K562 (cell line): ENCODE measurements at regions not wholly inside any gene's neighbourhood (a gene's known extent, or its start where the extent isn't known, plus 50 kb on each side); places are given as distances from the start of the nearest gene placed in this dataset.

ENCODE experiments used
- ADNP ChIP-seq: fragments of 200-800 bp; sonication (Bioruptor generic); IDR thresholded peaks from 2 replicates; pipeline ENCODE4 v1.6.1; 2016; ENCODE audit warnings: missing genetic modification characterization, missing compliant biosample characterization
- FOXK1 ChIP-seq: sonication (generic); formaldehyde crosslinking; IDR thresholded peaks from 2 replicates; pipeline ENCODE4 v1.8.0; 2022; ENCODE audit warnings: missing genetic modification reagents, mild to moderate bottlenecking, borderline replicate concordance
- GTF2F1 ChIP-seq: IDR thresholded peaks from 2 replicates; pipeline ENCODE4 v1.6.1; 2011; ENCODE audit warnings: low read depth, low read length, improper control_type of control experiment
- HNRNPH1 ChIP-seq: fragments of 200-400 bp; formaldehyde crosslinking; optimal IDR thresholded peaks from 2 replicates; pipeline ENCODE3; 2017; ENCODE audit warnings: low read depth, mild to moderate bottlenecking, low read length, moderate library complexity
- KAT2B ChIP-seq: IDR thresholded peaks from one replicate; pipeline ENCODE4 v1.6.1; 2012; ENCODE audit warnings: low read depth, mild to moderate bottlenecking, control low read depth, inconsistent platforms, low read length, moderate library complexity
- RFX5 ChIP-seq: IDR thresholded peaks from 2 replicates; pipeline ENCODE4 v1.6.1; 2011; ENCODE audit warnings: low read depth, mild to moderate bottlenecking, improper control_type of control experiment, low read length
- RNF2 ChIP-seq: sonication (generic); IDR thresholded peaks from 2 replicates; pipeline ENCODE4 v1.6.1; 2016
- SMAD3 ChIP-seq: fragments of 450-650 bp; formaldehyde crosslinking; conservative IDR thresholded peaks from 2 replicates; pipeline ENCODE4 v1.4.0; 2020; ENCODE audit warnings: mild to moderate bottlenecking
- SPI1 ChIP-seq: IDR thresholded peaks from 2 replicates; pipeline ENCODE4 v1.6.1; 2011; ENCODE audit warnings: low read depth, low read length, control low read depth, borderline replicate concordance
- TRIM28 ChIP-seq: fragments of 450-650 bp; IDR thresholded peaks from 2 replicates; pipeline ENCODE4 v1.6.1; 2017
- ZC3H8 ChIP-seq: fragments of 450-650 bp; IDR thresholded peaks from 2 replicates; pipeline ENCODE4 v1.6.1; 2017
- ZNF583 ChIP-seq: fragments of 250-450 bp; sonication (Bioruptor Pico); IDR thresholded peaks from 2 replicates; pipeline ENCODE4 v1.4.0; 2020
- ZNF707 ChIP-seq: fragments of 250-450 bp; sonication (Bioruptor Pico); conservative IDR thresholded peaks from 2 replicates; pipeline ENCODE4 v1.8.0; 2022; ENCODE audit warnings: inconsistent platforms, mild to moderate bottlenecking, moderate library complexity
- TF ChIP-seq, protein P1 (sequence below), 3 experiments: IDR thresholded peaks in 2 of 3; conservative IDR thresholded peaks in 1 of 3; 2 replicates each; pipeline ENCODE4 v1.5.1; 2011 to 2012; ENCODE audit warnings: low read length in 3 of 3, mild to moderate bottlenecking in 3 of 3, control low read depth in 2 of 3, improper control_type of control experiment in 1 of 3, inconsistent platforms in 1 of 3, low read depth in 1 of 3, mixed read lengths in 1 of 3, moderate library complexity in 1 of 3; ENCODE audit not compliant: insufficient read depth in 2 of 3

DNA sequence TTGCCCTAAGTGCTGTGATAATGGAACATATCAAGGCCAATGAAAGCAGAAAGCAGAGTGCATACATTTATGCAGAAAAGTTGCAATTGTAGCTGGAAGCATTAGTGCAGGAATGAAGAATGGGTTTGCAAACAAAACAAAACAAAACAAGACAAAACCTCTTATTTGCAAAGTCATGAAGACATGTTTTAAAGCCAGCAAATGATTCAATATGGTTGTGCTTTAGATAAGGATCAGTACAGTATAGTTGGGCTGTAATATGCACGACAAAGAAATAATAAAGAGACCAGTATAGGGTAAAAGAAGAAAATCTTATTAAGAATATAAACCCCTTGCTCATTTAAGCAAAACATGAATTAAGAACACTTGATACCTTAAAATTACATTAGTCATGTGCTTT lies 398.1 kb downstream of the KIF2B start:
- TF ChIP-seq ADNP (tag) (no peak), ZC3H8 (no peak), ZNF707 (CRISPR knock-in tag) (no peak), GTF2F1 (no peak), SPI1 (no peak), FOXK1 (no peak), KAT2B (no peak), RFX5 (no peak), RNF2 (no peak), TRIM28 (no peak), ZNF583 (CRISPR knock-in tag) (no peak), SMAD3 (no peak), HNRNPH1 (no peak)
- TF ChIP-seq, protein P1, sequence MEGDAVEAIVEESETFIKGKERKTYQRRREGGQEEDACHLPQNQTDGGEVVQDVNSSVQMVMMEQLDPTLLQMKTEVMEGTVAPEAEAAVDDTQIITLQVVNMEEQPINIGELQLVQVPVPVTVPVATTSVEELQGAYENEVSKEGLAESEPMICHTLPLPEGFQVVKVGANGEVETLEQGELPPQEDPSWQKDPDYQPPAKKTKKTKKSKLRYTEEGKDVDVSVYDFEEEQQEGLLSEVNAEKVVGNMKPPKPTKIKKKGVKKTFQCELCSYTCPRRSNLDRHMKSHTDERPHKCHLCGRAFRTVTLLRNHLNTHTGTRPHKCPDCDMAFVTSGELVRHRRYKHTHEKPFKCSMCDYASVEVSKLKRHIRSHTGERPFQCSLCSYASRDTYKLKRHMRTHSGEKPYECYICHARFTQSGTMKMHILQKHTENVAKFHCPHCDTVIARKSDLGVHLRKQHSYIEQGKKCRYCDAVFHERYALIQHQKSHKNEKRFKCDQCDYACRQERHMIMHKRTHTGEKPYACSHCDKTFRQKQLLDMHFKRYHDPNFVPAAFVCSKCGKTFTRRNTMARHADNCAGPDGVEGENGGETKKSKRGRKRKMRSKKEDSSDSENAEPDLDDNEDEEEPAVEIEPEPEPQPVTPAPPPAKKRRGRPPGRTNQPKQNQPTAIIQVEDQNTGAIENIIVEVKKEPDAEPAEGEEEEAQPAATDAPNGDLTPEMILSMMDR (IDR thresholded peaks at IDR 0.05 in 2 of 3, conservative IDR thresholded peaks at IDR 0.05 in 1 of 3; ENCODE audit: insufficient read depth in 2 of 3, low read depth in 1 of 3, low read length in 3 of 3) = no peak
